IMR-90 (cell line): ENCODE measurements at regions not wholly inside any gene's neighbourhood (a gene's known extent, or its start where the extent isn't known, plus 50 kb on each side); places are given as distances from the start of the nearest gene placed in this dataset.

Experiments used
- ATAC-seq: fragments of 200-7000 bp; cut with Tn5 transposase; 2 replicates; pipeline ENCODE4 v1.9.1; 2020; ENCODE audit warnings: low read depth, mild to moderate bottlenecking, moderate library complexity
- BruUV-seq: library from RNA; stranded (reverse); fragments of 400-500 nt; replicated peaks from 2 replicates; lab custom pipeline; 2021; lab: Mats Ljungman, UMichigan
- CTCF ChIA-PET: fragments of 300-600 bp; formaldehyde crosslinking; extraction: SDS; loops from one replicate; lab custom pipeline; 2021; ENCODE audit warnings: antibody characterized with exemption; lab: Yijun Ruan, JAX
- POLR2A ChIA-PET: fragments of 300-600 bp; sonication (Branson Sonifier 250); formaldehyde crosslinking; loops from one replicate; lab custom pipeline; 2022; ENCODE audit warnings: antibody characterized with exemption; ENCODE audit not compliant: unreplicated experiment; lab: Charles Lee
- DNase-seq: peaks from one replicate; pipeline ENCODE4 v3.0.0; 2013
- H2AFZ ChIP-seq: replicated peaks from 2 replicates; pipeline ENCODE3; 2013; ENCODE audit warnings: low read length, mild to moderate bottlenecking; ENCODE audit not compliant: poor library complexity
- H2AK5ac ChIP-seq: 2 replicates; pipeline ENCODE4 v1.6.1; 2013; ENCODE audit warnings: low read depth, low read length, inconsistent platforms
- H2AK9ac ChIP-seq: replicated peaks from 2 replicates; pipeline ENCODE3; 2013; ENCODE audit warnings: mild to moderate bottlenecking, low read depth, low read length, moderate library complexity; ENCODE audit not compliant: poor library complexity
- H2BK120ac ChIP-seq: 2 replicates; pipeline ENCODE4 v1.6.1; 2013; ENCODE audit warnings: low read depth, low read length, inconsistent platforms
- H2BK15ac ChIP-seq: 3 replicates; pipeline ENCODE4 v1.6.1; 2013; ENCODE audit warnings: low read depth, low read length, inconsistent platforms
- H2BK20ac ChIP-seq: 2 replicates; pipeline ENCODE4 v1.6.1; 2013; ENCODE audit warnings: low read depth, mild to moderate bottlenecking, inconsistent platforms, low read length, moderate library complexity
- H2BK5ac ChIP-seq: 2 replicates; pipeline ENCODE4 v1.6.1; 2013; ENCODE audit warnings: mild to moderate bottlenecking, low read depth, low read length, inconsistent platforms; ENCODE audit not compliant: poor library complexity, severe bottlenecking
- H3K14ac ChIP-seq: replicated peaks from 2 replicates; pipeline ENCODE4 v1.6.1; 2013; ENCODE audit warnings: low read depth, low read length, inconsistent platforms
- H3K18ac ChIP-seq: 2 replicates; pipeline ENCODE4 v1.6.1; 2013; ENCODE audit warnings: low read depth, low read length, control low read depth
- H3K23ac ChIP-seq: 2 replicates; pipeline ENCODE4 v1.6.1; 2013; ENCODE audit warnings: low read depth, low read length, inconsistent platforms
- H3K27ac ChIP-seq: 2 replicates; pipeline ENCODE4 v1.5.1; 2013; ENCODE audit warnings: mild to moderate bottlenecking, control low read depth, low read length; ENCODE audit not compliant: insufficient read depth
- H3K27me3 ChIP-seq: 2 replicates; pipeline ENCODE4 v1.6.1; 2013; ENCODE audit warnings: low read length; ENCODE audit not compliant: control insufficient read depth, insufficient read depth
- H3K36me3 ChIP-seq: 2 replicates; pipeline ENCODE4 v1.6.1; 2013; ENCODE audit warnings: low read length, mixed read lengths; ENCODE audit not compliant: control insufficient read depth, insufficient read depth
- H3K4ac ChIP-seq: 2 replicates; pipeline ENCODE4 v1.6.1; 2013; ENCODE audit warnings: low read depth, low read length, inconsistent platforms
- H3K4me1 ChIP-seq: 2 replicates; pipeline ENCODE4 v1.6.1; 2013; ENCODE audit warnings: low read length, mixed read lengths; ENCODE audit not compliant: control insufficient read depth, insufficient read depth
- H3K4me2 ChIP-seq: 2 replicates; pipeline ENCODE4 v1.6.1; 2013; ENCODE audit warnings: low read depth, mild to moderate bottlenecking, control low read depth, low read length, moderate library complexity
- H3K4me3 ChIP-seq: 2 replicates; pipeline ENCODE4 v1.5.1; 2013; ENCODE audit warnings: low read depth, mild to moderate bottlenecking, control low read depth, low read length, moderate library complexity; ENCODE audit not compliant: insufficient read depth
- H3K56ac ChIP-seq: 2 replicates; pipeline ENCODE4 v1.6.1; 2013; ENCODE audit warnings: low read length, inconsistent platforms; ENCODE audit not compliant: insufficient read depth; ENCODE audit errors: extremely low read depth
- H3K79me1 ChIP-seq, 2 experiments: 2 replicates each; pipeline ENCODE4 v1.6.1; 2013; ENCODE audit warnings: low read length in 2 of 2, inconsistent platforms in 1 of 2, low read depth in 1 of 2
- H3K9ac ChIP-seq: 2 replicates; pipeline ENCODE4 v1.6.1; 2013; ENCODE audit warnings: low read depth, low read length, control low read depth
- H3K9me1 ChIP-seq: 2 replicates; pipeline ENCODE4 v1.6.1; 2013; ENCODE audit warnings: low read length, inconsistent platforms; ENCODE audit not compliant: insufficient read depth
- H3K9me3 ChIP-seq: 2 replicates; pipeline ENCODE4 v1.6.1; 2013; ENCODE audit warnings: low read length; ENCODE audit not compliant: control insufficient read depth, insufficient read depth
- H4K20me1 ChIP-seq: 2 replicates; pipeline ENCODE4 v1.6.1; 2013; ENCODE audit warnings: low read length, inconsistent platforms; ENCODE audit not compliant: insufficient read depth
- H4K5ac ChIP-seq: 2 replicates; pipeline ENCODE4 v1.6.1; 2013; ENCODE audit warnings: mild to moderate bottlenecking, low read depth, low read length, control low read depth
- H4K8ac ChIP-seq, 2 experiments: 2 replicates each; pipeline ENCODE4 v1.6.1; 2013; ENCODE audit warnings: low read depth in 2 of 2, low read length in 2 of 2, control low read depth in 1 of 2, inconsistent platforms in 1 of 2
- H4K91ac ChIP-seq: 2 replicates; pipeline ENCODE4 v1.6.1; 2013; ENCODE audit warnings: low read depth, low read length, inconsistent platforms; ENCODE audit not compliant: insufficient read depth
- BHLHE40 ChIP-seq: fragments of 150-350 bp; IDR thresholded peaks from 2 replicates; pipeline ENCODE4 v1.6.1; 2016; ENCODE audit warnings: mild to moderate bottlenecking, low read depth, low read length
- CEBPB ChIP-seq: IDR thresholded peaks from 2 replicates; pipeline ENCODE4 v1.6.1; 2012; ENCODE audit warnings: low read depth, low read length, improper control_type of control experiment
- CHD1 ChIP-seq: IDR thresholded peaks from 2 replicates; pipeline ENCODE4 v1.6.1; 2012; ENCODE audit warnings: low read depth, low read length, improper control_type of control experiment
- FOS ChIP-seq: fragments of 150-350 bp; IDR thresholded peaks from 2 replicates; pipeline ENCODE4 v1.6.1; 2016; ENCODE audit warnings: low read depth, low read length
- MAFK ChIP-seq: IDR thresholded peaks from 2 replicates; pipeline ENCODE4 v1.6.1; 2012; ENCODE audit warnings: low read depth, low read length, improper control_type of control experiment
- MAZ ChIP-seq: IDR thresholded peaks from 2 replicates; pipeline ENCODE4 v1.6.1; 2012; ENCODE audit warnings: low read depth, mild to moderate bottlenecking, low read length, improper control_type of control experiment, moderate library complexity, borderline replicate concordance
- MXI1 ChIP-seq: IDR thresholded peaks from 2 replicates; pipeline ENCODE4 v1.6.1; 2012; ENCODE audit warnings: low read depth, mild to moderate bottlenecking, low read length, moderate library complexity, borderline replicate concordance
- NFE2L2 ChIP-seq: fragments of 150-350 bp; IDR thresholded peaks from 2 replicates; pipeline ENCODE4 v1.6.1; 2016; ENCODE audit warnings: low read depth, mild to moderate bottlenecking, low read length
- POLR2A ChIP-seq: IDR thresholded peaks from 2 replicates; pipeline ENCODE4 v1.6.1; 2012; ENCODE audit warnings: mild to moderate bottlenecking, low read depth, low read length
- RAD21 ChIP-seq: IDR thresholded peaks from 2 replicates; pipeline ENCODE4 v1.6.1; 2012; ENCODE audit warnings: low read length, improper control_type of control experiment
- RCOR1 ChIP-seq: IDR thresholded peaks from 2 replicates; pipeline ENCODE4 v1.6.1; 2012; ENCODE audit warnings: mild to moderate bottlenecking, low read length, improper control_type of control experiment; ENCODE audit not compliant: insufficient replicate concordance
- RFX5 ChIP-seq: IDR thresholded peaks from 2 replicates; pipeline ENCODE4 v1.8.0; 2012; ENCODE audit warnings: low read depth, mild to moderate bottlenecking, low read length, moderate library complexity
- SMC3 ChIP-seq: fragments of 150-350 bp; IDR thresholded peaks from 2 replicates; pipeline ENCODE4 v1.6.1; 2016; ENCODE audit warnings: low read depth, mild to moderate bottlenecking, antibody characterized with exemption, low read length, moderate library complexity
- WGBS, 2 experiments: methylation state at CpG; one replicate each; pipeline versions ENCODE4 v1.1.5 to v1.1.7; 2013; ENCODE audit warnings: missing lambda C conversion rate in 2 of 2; ENCODE audit not compliant: insufficient read length in 1 of 2; ENCODE audit errors: extremely low coverage in 2 of 2; 5-methylcytosine and 5-hydroxymethylcytosine counted together
- dilution Hi-C: fragments of 300-500 bp; cut with HindIII; formaldehyde crosslinking; loops from one replicate; pipeline ENCODE4 v1.14.3; 2018; ENCODE audit warnings: low sequenced_read_pairs; ENCODE audit not compliant: unreplicated experiment
- in situ Hi-C: fragments of 300-500 bp; cut with MboI; formaldehyde crosslinking; loops from 3 replicates; pipeline ENCODE4 v1.14.3; 2019; ENCODE audit warnings: low sequenced_read_pairs, inconsistent platforms, mixed read lengths
- intact Hi-C: fragments of 100-400 bp; cut with micrococcal nuclease; formaldehyde crosslinking; loops from 2 replicates; pipeline ENCODE4 v1.10.0; 2022
- TF ChIP-seq, protein P1 (sequence below): fragments of 150-350 bp; IDR thresholded peaks from 2 replicates; pipeline ENCODE4 v1.6.1; 2016; ENCODE audit warnings: low read depth, mild to moderate bottlenecking, low read length, moderate library complexity, borderline replicate concordance
- TF ChIP-seq, protein P2 (sequence below): conservative IDR thresholded peaks from 2 replicates; pipeline ENCODE4 v1.5.1; 2012; ENCODE audit warnings: mild to moderate bottlenecking, low read depth, low read length, improper control_type of control experiment
- TF ChIP-seq, protein P3 (sequence below): fragments of 150-350 bp; IDR thresholded peaks from 2 replicates; pipeline ENCODE4 v1.6.1; 2017; ENCODE audit warnings: mild to moderate bottlenecking, antibody characterized with exemption, low read length, low read depth

DNA sequence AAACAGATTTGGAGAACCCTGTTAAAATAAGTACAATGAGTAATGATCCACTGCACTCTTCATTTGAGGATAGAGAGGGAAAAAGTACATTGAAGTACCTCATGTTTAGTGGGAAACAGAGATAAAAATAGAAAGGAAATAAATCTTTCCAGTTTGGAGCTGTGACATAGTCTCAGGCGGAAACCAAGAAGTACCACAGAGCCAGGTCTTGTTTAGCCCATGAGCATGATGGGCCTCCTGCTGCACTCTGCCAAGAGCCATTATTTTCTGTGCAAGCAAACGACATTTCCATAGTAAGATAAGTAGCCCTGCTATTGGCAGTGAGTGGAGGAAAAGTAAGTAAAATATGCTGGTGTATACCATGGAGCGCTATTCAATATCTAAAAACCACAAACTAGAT, 796.1 kb downstream of the TBL1XR1 start:
- H3K36me3 ChIP-seq: no peaks in the 10 kb centered on the region
- intact Hi-C loops (no loop called here), in situ Hi-C loops (no loop called here), dilution Hi-C loops (no loop called here)
- ChIA-PET POLR2A (no interaction called here), CTCF (no interaction called here)
- BruUV-seq: no TSS peak
- H3K4me3 ChIP-seq: no peak overlapping the region
- H3K14ac ChIP-seq: no peak overlapping the region
- H2BK5ac ChIP-seq: no peak overlapping the region
- no peak overlapping the region for H2AK5ac ChIP-seq
- no peaks in the 10 kb centered on the region for H3K9me1 ChIP-seq
- ATAC-seq (no peak), DNase-seq (no peak)
- no peaks in the 10 kb centered on the region for H3K4me1 ChIP-seq
- H2AFZ ChIP-seq: no peak overlapping the region
- no peak overlapping the region for H2BK120ac ChIP-seq
- no peaks in the 10 kb centered on the region for H3K27me3 ChIP-seq
- H4K5ac ChIP-seq: no peak overlapping the region
- no peak overlapping the region for H3K4ac ChIP-seq
- no peak overlapping the region for H3K18ac ChIP-seq
- H2BK20ac ChIP-seq: no peak overlapping the region
- H3K27ac ChIP-seq: no peak overlapping the region
- no peaks in the 10 kb centered on the region for H3K79me1 ChIP-seq
- no peak overlapping the region for H3K4me2 ChIP-seq
- no peak overlapping the region for H3K56ac ChIP-seq
- no peak overlapping the region for H3K9ac ChIP-seq
- 83% methylated on average over 1 of the region's 3 CpGs; no CpG with 5 or more reads in 1 of the 2 experiments for WGBS, 2 experiments
- 0 out of 2 replicates have a peak, but pooled peaks cover 3% of the 10 kb centered on the region for H3K9me3 ChIP-seq
- H3K23ac ChIP-seq: no peak overlapping the region
- no peak overlapping the region for H4K8ac ChIP-seq
- no peak overlapping the region for H4K91ac ChIP-seq
- no peak overlapping the region for H2BK15ac ChIP-seq
- TF ChIP-seq, protein P1, sequence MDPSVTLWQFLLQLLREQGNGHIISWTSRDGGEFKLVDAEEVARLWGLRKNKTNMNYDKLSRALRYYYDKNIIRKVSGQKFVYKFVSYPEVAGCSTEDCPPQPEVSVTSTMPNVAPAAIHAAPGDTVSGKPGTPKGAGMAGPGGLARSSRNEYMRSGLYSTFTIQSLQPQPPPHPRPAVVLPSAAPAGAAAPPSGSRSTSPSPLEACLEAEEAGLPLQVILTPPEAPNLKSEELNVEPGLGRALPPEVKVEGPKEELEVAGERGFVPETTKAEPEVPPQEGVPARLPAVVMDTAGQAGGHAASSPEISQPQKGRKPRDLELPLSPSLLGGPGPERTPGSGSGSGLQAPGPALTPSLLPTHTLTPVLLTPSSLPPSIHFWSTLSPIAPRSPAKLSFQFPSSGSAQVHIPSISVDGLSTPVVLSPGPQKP: no peak
- no peak for TF ChIP-seq RCOR1
- TF ChIP-seq MAZ: no peak
- TF ChIP-seq CEBPB: no peak
- TF ChIP-seq FOS: no peak
- TF ChIP-seq POLR2A: no peak
- TF ChIP-seq, protein P2, sequence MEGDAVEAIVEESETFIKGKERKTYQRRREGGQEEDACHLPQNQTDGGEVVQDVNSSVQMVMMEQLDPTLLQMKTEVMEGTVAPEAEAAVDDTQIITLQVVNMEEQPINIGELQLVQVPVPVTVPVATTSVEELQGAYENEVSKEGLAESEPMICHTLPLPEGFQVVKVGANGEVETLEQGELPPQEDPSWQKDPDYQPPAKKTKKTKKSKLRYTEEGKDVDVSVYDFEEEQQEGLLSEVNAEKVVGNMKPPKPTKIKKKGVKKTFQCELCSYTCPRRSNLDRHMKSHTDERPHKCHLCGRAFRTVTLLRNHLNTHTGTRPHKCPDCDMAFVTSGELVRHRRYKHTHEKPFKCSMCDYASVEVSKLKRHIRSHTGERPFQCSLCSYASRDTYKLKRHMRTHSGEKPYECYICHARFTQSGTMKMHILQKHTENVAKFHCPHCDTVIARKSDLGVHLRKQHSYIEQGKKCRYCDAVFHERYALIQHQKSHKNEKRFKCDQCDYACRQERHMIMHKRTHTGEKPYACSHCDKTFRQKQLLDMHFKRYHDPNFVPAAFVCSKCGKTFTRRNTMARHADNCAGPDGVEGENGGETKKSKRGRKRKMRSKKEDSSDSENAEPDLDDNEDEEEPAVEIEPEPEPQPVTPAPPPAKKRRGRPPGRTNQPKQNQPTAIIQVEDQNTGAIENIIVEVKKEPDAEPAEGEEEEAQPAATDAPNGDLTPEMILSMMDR: no peak
- TF ChIP-seq CHD1: no peak
- TF ChIP-seq, protein P3, sequence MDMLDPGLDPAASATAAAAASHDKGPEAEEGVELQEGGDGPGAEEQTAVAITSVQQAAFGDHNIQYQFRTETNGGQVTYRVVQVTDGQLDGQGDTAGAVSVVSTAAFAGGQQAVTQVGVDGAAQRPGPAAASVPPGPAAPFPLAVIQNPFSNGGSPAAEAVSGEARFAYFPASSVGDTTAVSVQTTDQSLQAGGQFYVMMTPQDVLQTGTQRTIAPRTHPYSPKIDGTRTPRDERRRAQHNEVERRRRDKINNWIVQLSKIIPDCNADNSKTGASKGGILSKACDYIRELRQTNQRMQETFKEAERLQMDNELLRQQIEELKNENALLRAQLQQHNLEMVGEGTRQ: no peak
- no peak for TF ChIP-seq SMC3
- no peak for TF ChIP-seq BHLHE40
- no peak for TF ChIP-seq MXI1
- TF ChIP-seq MAFK: no peak
- no peak for TF ChIP-seq RAD21
- TF ChIP-seq RFX5: no peak
- TF ChIP-seq NFE2L2: no peak
- no peak overlapping the region for H2AK9ac ChIP-seq
- no peaks in the 10 kb centered on the region for H4K20me1 ChIP-seq
